HepG2 (cell line): ENCODE measurements at regions not wholly inside any gene's neighbourhood (a gene's known extent, or its start where the extent isn't known, plus 50 kb on each side); places are given as distances from the start of the nearest gene placed in this dataset.

Source experiments
- ATAC-seq: fragments of 200-7000 bp; cut with Tn5 transposase; 3 replicates; pipeline ENCODE4 v1.9.1; 2020; ENCODE audit warnings: mild to moderate bottlenecking, moderate library complexity
- BruUV-seq: library from RNA; stranded (reverse); fragments of 400-500 nt; replicated peaks from 2 replicates; lab custom pipeline; 2021; lab: Mats Ljungman, UMichigan
- CTCF ChIA-PET: fragments of 300-600 bp; formaldehyde crosslinking; extraction: SDS; loops from one replicate; lab custom pipeline; 2021; ENCODE audit warnings: low total read pairs, inconsistent platforms, low intra/inter-chr PET ratio; lab: Yijun Ruan, JAX
- POLR2A ChIA-PET: fragments of 350-600 bp; sonication (Branson Sonifier 250); formaldehyde crosslinking; loops from one replicate; lab custom pipeline; 2020; ENCODE audit warnings: antibody characterized with exemption, inconsistent platforms; lab: Yijun Ruan, JAX
- DNase-seq: peaks from one replicate; pipeline ENCODE4 v3.0.0-alpha.2; 2015; ENCODE audit warnings: low spot score
- FAIRE-seq: peaks from 3 replicates; lab custom pipeline; 2011; peaks lifted over from hg19 to GRCh38; lab: Jason Lieb, UNC
- H2AFZ ChIP-seq: one replicate; pipeline ENCODE4 v1.6.1; 2011; ENCODE audit warnings: low read length, inconsistent platforms
- H3K27ac ChIP-seq: fragments of 300-600 bp; 3 replicates; pipeline ENCODE4 v1.8.0; 2011; ENCODE audit warnings: mixed run types, mild to moderate bottlenecking, mixed read lengths, low read length, inconsistent platforms; ENCODE audit not compliant: insufficient read depth; ENCODE audit errors: extremely low read length
- H3K27me3 ChIP-seq, 2 experiments: fragments of 200-600 bp in 1 of 2; 2 replicates in 1 of 2; 3 replicates in 1 of 2; pipeline versions ENCODE4 v1.6.0 to v1.8.0; 2011; ENCODE audit warnings: low read length in 2 of 2, mild to moderate bottlenecking in 2 of 2, moderate library complexity in 2 of 2, inconsistent platforms in 1 of 2; ENCODE audit not compliant: insufficient read depth in 2 of 2, control insufficient read depth in 1 of 2
- H3K36me3 ChIP-seq, 2 experiments: fragments of 200-600 bp in 1 of 2; replicated peaks in 1 of 2; 2 replicates in 1 of 2; 3 replicates in 1 of 2; pipeline versions ENCODE4 v1.5.1 to v1.8.0; 2011; ENCODE audit warnings: low read length in 2 of 2, inconsistent platforms in 1 of 2; ENCODE audit not compliant: insufficient read depth in 2 of 2, control insufficient read depth in 1 of 2
- H3K4me1 ChIP-seq: 2 replicates; pipeline ENCODE4 v1.5.1; 2012; ENCODE audit warnings: low read length, inconsistent platforms; ENCODE audit not compliant: insufficient read depth
- H3K4me2 ChIP-seq: 2 replicates; pipeline ENCODE4 v1.6.0; 2011; ENCODE audit warnings: low read depth, low read length, inconsistent platforms
- H3K4me3 ChIP-seq, 3 experiments: fragments of 200-600 bp in 1 of 3; sonication (generic), shearing (Covaris generic) in 1 of 3; replicated peaks in 1 of 3; 2 replicates each; pipeline ENCODE4 v1.5.1; 2011 to 2016; ENCODE audit warnings: low read length in 3 of 3, inconsistent platforms in 2 of 3, low read depth in 2 of 3, mild to moderate bottlenecking in 2 of 3, control low read depth in 1 of 3, mixed read lengths in 1 of 3; ENCODE audit not compliant: insufficient read depth in 1 of 3
- H3K79me2 ChIP-seq: one replicate; pipeline ENCODE4 v1.6.1; 2011; ENCODE audit warnings: low read length, inconsistent platforms; ENCODE audit not compliant: insufficient read depth
- H3K9ac ChIP-seq: 2 replicates; pipeline ENCODE4 v1.6.0; 2011; ENCODE audit warnings: mild to moderate bottlenecking, low read depth, low read length, inconsistent platforms; ENCODE audit not compliant: insufficient read depth
- H3K9me3 ChIP-seq: 2 replicates; pipeline ENCODE4 v1.5.1; 2012; ENCODE audit warnings: mild to moderate bottlenecking, low read length
- H4K20me1 ChIP-seq: 2 replicates; pipeline ENCODE4 v1.6.0; 2011; ENCODE audit warnings: inconsistent platforms, mild to moderate bottlenecking, low read length, moderate library complexity; ENCODE audit not compliant: insufficient read depth
- CREB1 ChIP-seq, 2 experiments: fragments of 450-650 bp in 1 of 2; IDR thresholded peaks; 2 replicates each; pipeline ENCODE4 v1.6.1; 2016 to 2017; ENCODE audit warnings: control low read depth in 1 of 2, mild to moderate bottlenecking in 1 of 2, missing compliant biosample characterization in 1 of 2, missing genetic modification characterization in 1 of 2
- HDAC1 ChIP-seq: sonication (generic); formaldehyde crosslinking; IDR thresholded peaks from 2 replicates; pipeline ENCODE4 v1.5.1; 2020; ENCODE audit warnings: mild to moderate bottlenecking, missing genetic modification reagents
- TEAD2 ChIP-seq: sonication (generic); formaldehyde crosslinking; IDR thresholded peaks from 2 replicates; pipeline ENCODE4 v1.9.0; 2021; ENCODE audit warnings: missing genetic modification reagents
- TMF1 ChIP-seq: sonication (generic); formaldehyde crosslinking; IDR thresholded peaks from 2 replicates; pipeline ENCODE4 v1.8.1; 2022; ENCODE audit warnings: low read depth, missing genetic modification reagents
- ZBTB46 ChIP-seq: sonication (generic); formaldehyde crosslinking; IDR thresholded peaks from 2 replicates; pipeline ENCODE4 v1.4.0; 2020; ENCODE audit warnings: mild to moderate bottlenecking, missing genetic modification reagents, borderline replicate concordance
- ZNF121 ChIP-seq: sonication (generic); formaldehyde crosslinking; IDR thresholded peaks from 2 replicates; pipeline ENCODE4 v1.5.0; 2020; ENCODE audit warnings: mild to moderate bottlenecking, missing genetic modification reagents
- ZNF292 ChIP-seq: sonication (generic); formaldehyde crosslinking; IDR thresholded peaks from 2 replicates; pipeline ENCODE4 v1.8.1; 2022; ENCODE audit warnings: mild to moderate bottlenecking, low read depth, missing genetic modification reagents, borderline replicate concordance
- ZNF557 ChIP-seq: sonication (generic); formaldehyde crosslinking; IDR thresholded peaks from 2 replicates; pipeline ENCODE4 v1.4.0; 2020; ENCODE audit warnings: missing genetic modification reagents
- WGBS: methylation state at CpG from one replicate; pipeline ENCODE4 v1.1.6; 2017; ENCODE audit warnings: low lambda C conversion rate; 5-methylcytosine and 5-hydroxymethylcytosine counted together
- in situ Hi-C: cut with HindIII; loops from 2 replicates; pipeline ENCODE4 v1.10.0; 2017; ENCODE audit warnings: low pct_unique_long_range_greater_than_20kb; ENCODE audit not compliant: extremely low pct_ligation_motif_present
- intact Hi-C: fragments of 100-400 bp; cut with micrococcal nuclease; formaldehyde crosslinking; loops from one replicate; pipeline ENCODE4 v1.10.0; 2022; ENCODE audit not compliant: unreplicated experiment
- TF ChIP-seq, protein P1 (sequence below): sonication (generic); formaldehyde crosslinking; IDR thresholded peaks from 2 replicates; pipeline ENCODE4 v1.5.0; 2020; ENCODE audit warnings: mild to moderate bottlenecking, missing genetic modification reagents
- TF ChIP-seq, protein P2 (sequence below): sonication (generic); formaldehyde crosslinking; IDR thresholded peaks from 2 replicates; pipeline ENCODE4 v1.4.0; 2020; ENCODE audit warnings: missing genetic modification reagents, borderline replicate concordance

DNA sequence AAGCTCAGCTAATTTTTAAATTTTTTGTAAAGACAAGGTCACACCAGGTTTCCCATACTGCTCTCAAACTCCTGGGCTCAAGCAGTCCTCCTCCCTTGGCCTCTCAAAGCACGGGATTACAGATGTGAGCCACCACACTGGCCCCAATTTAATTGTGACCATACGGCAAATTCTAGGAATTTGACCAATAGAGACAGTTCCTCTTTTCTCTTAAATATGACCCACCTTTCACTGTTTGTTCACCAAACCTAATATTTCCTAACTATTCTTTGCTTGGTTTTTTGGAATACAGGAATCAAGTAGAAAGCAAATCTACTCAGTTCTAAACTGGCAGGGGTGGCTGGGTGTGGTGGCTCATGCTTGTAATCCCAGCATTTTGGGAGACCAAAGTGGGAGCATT lies 264.0 kb downstream of the SHQ1 start:
- H2AFZ ChIP-seq = no peak overlapping the region
- ATAC-seq (no peak), DNase-seq (no peak), FAIRE-seq (no peak)
- POLR2A ChIA-PET = no interaction called here
- peaks cover 93% of the 10 kb centered on the region for H3K4me1 ChIP-seq
- no peak overlapping the region for H3K9ac ChIP-seq
- intact Hi-C loops (no loop called here), in situ Hi-C loops (no loop called here)
- TF ChIP-seq, protein P1, sequence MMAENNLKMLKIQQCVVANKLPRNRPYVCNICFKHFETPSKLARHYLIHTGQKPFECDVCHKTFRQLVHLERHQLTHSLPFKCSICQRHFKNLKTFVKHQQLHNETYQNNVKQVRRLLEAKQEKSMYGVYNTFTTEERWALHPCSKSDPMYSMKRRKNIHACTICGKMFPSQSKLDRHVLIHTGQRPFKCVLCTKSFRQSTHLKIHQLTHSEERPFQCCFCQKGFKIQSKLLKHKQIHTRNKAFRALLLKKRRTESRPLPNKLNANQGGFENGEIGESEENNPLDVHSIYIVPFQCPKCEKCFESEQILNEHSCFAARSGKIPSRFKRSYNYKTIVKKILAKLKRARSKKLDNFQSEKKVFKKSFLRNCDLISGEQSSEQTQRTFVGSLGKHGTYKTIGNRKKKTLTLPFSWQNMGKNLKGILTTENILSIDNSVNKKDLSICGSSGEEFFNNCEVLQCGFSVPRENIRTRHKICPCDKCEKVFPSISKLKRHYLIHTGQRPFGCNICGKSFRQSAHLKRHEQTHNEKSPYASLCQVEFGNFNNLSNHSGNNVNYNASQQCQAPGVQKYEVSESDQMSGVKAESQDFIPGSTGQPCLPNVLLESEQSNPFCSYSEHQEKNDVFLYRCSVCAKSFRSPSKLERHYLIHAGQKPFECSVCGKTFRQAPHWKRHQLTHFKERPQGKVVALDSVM (CRISPR knock-in tag) = peak; percentile 41; the same call in 1 of the 2 replicates
- TF ChIP-seq ZNF121 (CRISPR knock-in tag) = 0 out of 2 replicates have a peak, but pooled peaks have one; percentile 27
- no peak for TF ChIP-seq ZNF557 (CRISPR knock-in tag)
- H3K27ac ChIP-seq = no peak overlapping the region
- CTCF ChIA-PET = no interaction called here
- no peaks in the 10 kb centered on the region for H3K9me3 ChIP-seq
- WGBS = 94% methylated on average over 2 of the region's 2 CpGs
- no peaks in the 10 kb centered on the region for H3K36me3 ChIP-seq
- H3K79me2 ChIP-seq = no peaks in the 10 kb centered on the region
- no peaks in the 10 kb centered on the region for H4K20me1 ChIP-seq
- H3K4me2 ChIP-seq = no peak overlapping the region
- H3K4me3 ChIP-seq = no peak overlapping the region
- BruUV-seq = no TSS peak
- no peaks in the 10 kb centered on the region for H3K27me3 ChIP-seq

DNA sequence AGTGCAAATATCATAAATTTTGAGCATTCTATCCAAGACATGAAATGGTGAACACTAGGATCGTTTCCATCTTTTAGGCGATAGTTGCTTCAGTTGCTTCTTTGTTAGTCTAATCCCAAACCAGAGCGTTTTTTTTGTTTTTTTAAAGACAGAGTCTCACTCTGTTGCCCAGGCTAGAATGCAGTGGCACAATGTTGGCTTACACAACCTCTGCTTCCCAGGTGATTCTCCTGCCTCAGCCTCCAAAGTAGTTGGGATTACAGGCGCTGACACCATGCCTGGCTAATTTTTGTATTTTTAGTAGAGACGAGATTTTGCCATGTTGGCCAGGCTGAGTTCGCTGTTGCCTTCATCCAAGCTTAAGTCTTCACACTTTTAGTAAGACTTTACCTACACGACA lies 265.3 kb downstream of the SHQ1 start:
- no peaks in the 10 kb centered on the region for H3K36me3 ChIP-seq
- no peaks in the 10 kb centered on the region for H3K27me3 ChIP-seq
- no peak overlapping the region for H2AFZ ChIP-seq
- no TSS peak for BruUV-seq
- in situ Hi-C loops (no loop called here), intact Hi-C loops (no loop called here)
- H3K27ac ChIP-seq = peak overlapping the region; percentile 74
- ATAC-seq (no peak), FAIRE-seq (no peak), DNase-seq (no peak)
- H3K4me1 ChIP-seq = peaks cover 98% of the 10 kb centered on the region
- no peak overlapping the region for H3K4me3 ChIP-seq
- H3K4me2 ChIP-seq = peak overlapping the region; percentile 63; the same call in 1 of the 2 replicates
- H3K79me2 ChIP-seq = no peaks in the 10 kb centered on the region
- POLR2A ChIA-PET = interaction anchor here (5.5 kb wide), 1 partner anchor 8 kb away, joined by 46 read pairs; no protein-coding TSS in a partner anchor
- no peaks in the 10 kb centered on the region for H4K20me1 ChIP-seq
- CTCF ChIA-PET = no interaction called here
- H3K9ac ChIP-seq = no peak overlapping the region
- 81% methylated on average over 7 of the region's 7 CpGs for WGBS
- no peaks in the 10 kb centered on the region for H3K9me3 ChIP-seq
- TF ChIP-seq TMF1 (CRISPR knock-in tag) (no peak), ZBTB46 (CRISPR knock-in tag) (no peak), TEAD2 (CRISPR knock-in tag) (no peak), ZNF292 (CRISPR knock-in tag) (no peak), CREB1 (IDR thresholded peaks at IDR 0.05) (no peak), CREB1 (CRISPR knock-in tag; IDR thresholded peaks at IDR 0.05) (no peak), ZNF121 (CRISPR knock-in tag) (peak; percentile 52), HDAC1 (0 out of 2 replicates have a peak, but pooled peaks have one; percentile 9)
- TF ChIP-seq, protein P2, sequence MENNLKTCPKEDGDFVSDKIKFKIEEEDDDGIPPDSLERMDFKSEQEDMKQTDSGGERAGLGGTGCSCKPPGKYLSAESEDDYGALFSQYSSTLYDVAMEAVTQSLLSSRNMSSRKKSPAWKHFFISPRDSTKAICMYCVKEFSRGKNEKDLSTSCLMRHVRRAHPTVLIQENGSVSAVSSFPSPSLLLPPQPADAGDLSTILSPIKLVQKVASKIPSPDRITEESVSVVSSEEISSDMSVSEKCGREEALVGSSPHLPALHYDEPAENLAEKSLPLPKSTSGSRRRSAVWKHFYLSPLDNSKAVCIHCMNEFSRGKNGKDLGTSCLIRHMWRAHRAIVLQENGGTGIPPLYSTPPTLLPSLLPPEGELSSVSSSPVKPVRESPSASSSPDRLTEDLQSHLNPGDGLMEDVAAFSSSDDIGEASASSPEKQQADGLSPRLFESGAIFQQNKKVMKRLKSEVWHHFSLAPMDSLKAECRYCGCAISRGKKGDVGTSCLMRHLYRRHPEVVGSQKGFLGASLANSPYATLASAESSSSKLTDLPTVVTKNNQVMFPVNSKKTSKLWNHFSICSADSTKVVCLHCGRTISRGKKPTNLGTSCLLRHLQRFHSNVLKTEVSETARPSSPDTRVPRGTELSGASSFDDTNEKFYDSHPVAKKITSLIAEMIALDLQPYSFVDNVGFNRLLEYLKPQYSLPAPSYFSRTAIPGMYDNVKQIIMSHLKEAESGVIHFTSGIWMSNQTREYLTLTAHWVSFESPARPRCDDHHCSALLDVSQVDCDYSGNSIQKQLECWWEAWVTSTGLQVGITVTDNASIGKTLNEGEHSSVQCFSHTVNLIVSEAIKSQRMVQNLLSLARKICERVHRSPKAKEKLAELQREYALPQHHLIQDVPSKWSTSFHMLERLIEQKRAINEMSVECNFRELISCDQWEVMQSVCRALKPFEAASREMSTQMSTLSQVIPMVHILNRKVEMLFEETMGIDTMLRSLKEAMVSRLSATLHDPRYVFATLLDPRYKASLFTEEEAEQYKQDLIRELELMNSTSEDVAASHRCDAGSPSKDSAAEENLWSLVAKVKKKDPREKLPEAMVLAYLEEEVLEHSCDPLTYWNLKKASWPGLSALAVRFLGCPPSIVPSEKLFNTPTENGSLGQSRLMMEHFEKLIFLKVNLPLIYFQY (CRISPR knock-in tag) = no peak
